K562 (cell line): ENCODE measurements at regions not wholly inside any gene's neighbourhood (a gene's known extent, or its start where the extent isn't known, plus 50 kb on each side); places are given as distances from the start of the nearest gene placed in this dataset.
A peak's percentile ranks its signal among the peaks of the same experiment; 100 is the strongest.

Source experiments
- GATA2 ChIP-seq: sonication (generic); formaldehyde crosslinking; IDR thresholded peaks from 2 replicates; pipeline ENCODE4 v1.4.0; 2020; ENCODE audit warnings: mild to moderate bottlenecking, missing genetic modification reagents
- RFX7 ChIP-seq: fragments of 250-450 bp; sonication (Bioruptor Pico); IDR thresholded peaks from 2 replicates; pipeline ENCODE4 v1.5.1; 2021; ENCODE audit warnings: mild to moderate bottlenecking
- ZNF133 ChIP-seq: fragments of 250-450 bp; sonication (Bioruptor Pico); IDR thresholded peaks from 2 replicates; pipeline ENCODE4 v1.4.0; 2020; ENCODE audit warnings: mild to moderate bottlenecking
- ZNF699 ChIP-seq: fragments of 250-450 bp; sonication (Bioruptor Pico); IDR thresholded peaks from 2 replicates; pipeline ENCODE4 v1.8.0; 2021; ENCODE audit warnings: mild to moderate bottlenecking, moderate library complexity; ENCODE audit not compliant: insufficient replicate concordance
- TF ChIP-seq, protein P1 (sequence below): IDR thresholded peaks from 2 replicates; pipeline ENCODE4 v1.6.1; 2014; ENCODE audit warnings: antibody characterized with exemption
- TF ChIP-seq, protein P2 (sequence below): fragments of 250-450 bp; sonication (Bioruptor Pico); IDR thresholded peaks from 2 replicates; pipeline ENCODE4 v1.5.0; 2021; ENCODE audit warnings: mild to moderate bottlenecking, moderate library complexity
- TF ChIP-seq, protein P3 (sequence below): sonication (generic); formaldehyde crosslinking; IDR thresholded peaks from 2 replicates; pipeline ENCODE4 v1.8.0; 2023; ENCODE audit warnings: mild to moderate bottlenecking, missing genetic modification reagents
- TF ChIP-seq, protein P4 (sequence below): fragments of 250-450 bp; sonication (Bioruptor Pico); IDR thresholded peaks from 2 replicates; pipeline ENCODE4 v1.8.0; 2022; ENCODE audit warnings: inconsistent platforms

DNA sequence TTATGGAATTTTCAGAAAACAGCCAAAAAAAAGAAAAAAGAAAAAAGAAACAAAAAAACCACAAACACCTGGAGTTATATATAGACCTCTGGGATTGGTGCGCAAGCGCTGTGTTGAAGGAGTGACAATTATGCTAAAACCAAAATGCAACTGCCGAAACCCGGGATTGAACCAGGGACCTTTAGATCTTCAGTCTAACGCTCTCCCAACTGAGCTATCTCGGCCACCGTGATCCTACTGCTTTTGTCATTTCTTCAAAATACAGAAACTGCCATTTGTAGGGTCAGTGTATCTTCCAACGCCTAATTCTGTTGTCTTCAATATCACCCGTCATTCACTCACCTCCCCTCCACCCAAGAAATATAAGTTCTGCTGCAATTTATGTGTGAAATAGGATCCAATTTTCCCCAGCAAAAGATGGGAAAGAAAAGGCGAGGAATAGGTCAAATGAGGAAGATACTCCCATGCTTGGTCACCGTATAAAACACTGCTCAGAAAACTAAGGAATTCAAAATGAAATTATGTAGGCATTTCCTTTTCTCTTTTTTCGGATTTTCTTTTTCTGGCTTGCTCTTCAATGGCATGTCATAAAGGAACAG is 116.0 kb downstream of the TRIM27 start (continued):
- TF ChIP-seq, protein P1, sequence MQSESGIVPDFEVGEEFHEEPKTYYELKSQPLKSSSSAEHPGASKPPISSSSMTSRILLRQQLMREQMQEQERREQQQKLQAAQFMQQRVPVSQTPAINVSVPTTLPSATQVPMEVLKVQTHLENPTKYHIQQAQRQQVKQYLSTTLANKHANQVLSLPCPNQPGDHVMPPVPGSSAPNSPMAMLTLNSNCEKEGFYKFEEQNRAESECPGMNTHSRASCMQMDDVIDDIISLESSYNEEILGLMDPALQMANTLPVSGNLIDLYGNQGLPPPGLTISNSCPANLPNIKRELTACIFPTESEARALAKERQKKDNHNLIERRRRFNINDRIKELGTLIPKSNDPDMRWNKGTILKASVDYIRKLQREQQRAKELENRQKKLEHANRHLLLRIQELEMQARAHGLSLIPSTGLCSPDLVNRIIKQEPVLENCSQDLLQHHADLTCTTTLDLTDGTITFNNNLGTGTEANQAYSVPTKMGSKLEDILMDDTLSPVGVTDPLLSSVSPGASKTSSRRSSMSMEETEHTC: 0 out of 2 replicates have a peak, but pooled peaks have one; percentile 19
- TF ChIP-seq, protein P2, sequence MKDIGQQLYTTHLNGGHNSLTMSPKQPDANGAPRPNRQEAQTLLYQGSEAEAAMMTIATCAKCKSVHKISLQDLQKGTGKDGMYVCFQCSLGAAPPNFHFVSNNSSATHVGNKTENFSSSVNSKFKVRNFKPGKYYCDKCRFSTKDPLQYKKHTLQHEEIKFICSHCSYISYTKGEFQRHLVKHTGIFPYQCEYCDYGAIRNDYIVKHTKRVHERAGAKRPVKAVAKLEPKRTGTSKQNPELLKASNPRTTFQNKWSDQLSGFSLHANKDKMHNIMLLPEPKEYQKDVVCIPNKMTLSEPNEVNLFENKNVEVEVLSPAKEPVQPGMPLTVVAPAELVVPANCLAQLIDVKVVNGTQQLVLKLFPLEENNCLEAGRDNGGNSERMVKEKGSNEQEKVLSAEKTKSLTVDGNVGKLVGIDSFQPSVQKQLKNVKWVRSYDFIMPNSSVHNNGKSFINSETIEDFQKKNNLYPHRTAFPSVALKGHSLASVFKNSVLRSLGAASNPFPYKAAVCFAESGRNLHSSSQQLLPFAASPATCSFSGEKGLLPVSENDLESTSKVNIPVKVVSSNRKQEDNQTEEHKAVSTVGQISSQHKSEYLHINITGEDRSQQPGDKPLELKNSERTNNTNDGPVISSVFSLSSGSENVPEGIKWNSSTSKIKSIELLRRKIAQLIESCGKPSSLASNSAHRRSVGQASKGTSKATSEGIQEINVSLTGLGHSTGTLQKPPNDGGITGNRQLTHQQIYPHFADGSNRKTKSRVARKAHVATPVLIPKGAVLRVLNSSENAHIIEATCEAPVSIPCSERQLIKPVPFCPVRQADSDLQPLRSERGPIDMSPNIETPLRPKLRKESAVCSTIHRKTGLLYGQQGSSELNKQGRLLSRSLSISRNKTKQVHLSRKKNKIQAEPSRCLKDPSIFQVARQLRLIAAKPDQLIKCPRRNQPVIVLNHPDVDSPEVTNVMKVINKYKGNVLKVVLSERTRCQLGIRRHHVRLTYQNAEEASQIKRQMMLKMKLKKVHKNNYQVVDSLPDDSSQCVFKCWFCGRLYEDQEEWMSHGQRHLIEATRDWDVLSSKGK: no peak
- TF ChIP-seq ZNF133: no peak
- TF ChIP-seq ZNF699: no peak
- TF ChIP-seq, protein P3, sequence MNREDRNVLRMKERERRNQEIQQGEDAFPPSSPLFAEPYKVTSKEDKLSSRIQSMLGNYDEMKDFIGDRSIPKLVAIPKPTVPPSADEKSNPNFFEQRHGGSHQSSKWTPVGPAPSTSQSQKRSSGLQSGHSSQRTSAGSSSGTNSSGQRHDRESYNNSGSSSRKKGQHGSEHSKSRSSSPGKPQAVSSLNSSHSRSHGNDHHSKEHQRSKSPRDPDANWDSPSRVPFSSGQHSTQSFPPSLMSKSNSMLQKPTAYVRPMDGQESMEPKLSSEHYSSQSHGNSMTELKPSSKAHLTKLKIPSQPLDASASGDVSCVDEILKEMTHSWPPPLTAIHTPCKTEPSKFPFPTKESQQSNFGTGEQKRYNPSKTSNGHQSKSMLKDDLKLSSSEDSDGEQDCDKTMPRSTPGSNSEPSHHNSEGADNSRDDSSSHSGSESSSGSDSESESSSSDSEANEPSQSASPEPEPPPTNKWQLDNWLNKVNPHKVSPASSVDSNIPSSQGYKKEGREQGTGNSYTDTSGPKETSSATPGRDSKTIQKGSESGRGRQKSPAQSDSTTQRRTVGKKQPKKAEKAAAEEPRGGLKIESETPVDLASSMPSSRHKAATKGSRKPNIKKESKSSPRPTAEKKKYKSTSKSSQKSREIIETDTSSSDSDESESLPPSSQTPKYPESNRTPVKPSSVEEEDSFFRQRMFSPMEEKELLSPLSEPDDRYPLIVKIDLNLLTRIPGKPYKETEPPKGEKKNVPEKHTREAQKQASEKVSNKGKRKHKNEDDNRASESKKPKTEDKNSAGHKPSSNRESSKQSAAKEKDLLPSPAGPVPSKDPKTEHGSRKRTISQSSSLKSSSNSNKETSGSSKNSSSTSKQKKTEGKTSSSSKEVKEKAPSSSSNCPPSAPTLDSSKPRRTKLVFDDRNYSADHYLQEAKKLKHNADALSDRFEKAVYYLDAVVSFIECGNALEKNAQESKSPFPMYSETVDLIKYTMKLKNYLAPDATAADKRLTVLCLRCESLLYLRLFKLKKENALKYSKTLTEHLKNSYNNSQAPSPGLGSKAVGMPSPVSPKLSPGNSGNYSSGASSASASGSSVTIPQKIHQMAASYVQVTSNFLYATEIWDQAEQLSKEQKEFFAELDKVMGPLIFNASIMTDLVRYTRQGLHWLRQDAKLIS: no peak
- no peak for TF ChIP-seq RFX7 (CRISPR knock-in tag)
- TF ChIP-seq, protein P4, sequence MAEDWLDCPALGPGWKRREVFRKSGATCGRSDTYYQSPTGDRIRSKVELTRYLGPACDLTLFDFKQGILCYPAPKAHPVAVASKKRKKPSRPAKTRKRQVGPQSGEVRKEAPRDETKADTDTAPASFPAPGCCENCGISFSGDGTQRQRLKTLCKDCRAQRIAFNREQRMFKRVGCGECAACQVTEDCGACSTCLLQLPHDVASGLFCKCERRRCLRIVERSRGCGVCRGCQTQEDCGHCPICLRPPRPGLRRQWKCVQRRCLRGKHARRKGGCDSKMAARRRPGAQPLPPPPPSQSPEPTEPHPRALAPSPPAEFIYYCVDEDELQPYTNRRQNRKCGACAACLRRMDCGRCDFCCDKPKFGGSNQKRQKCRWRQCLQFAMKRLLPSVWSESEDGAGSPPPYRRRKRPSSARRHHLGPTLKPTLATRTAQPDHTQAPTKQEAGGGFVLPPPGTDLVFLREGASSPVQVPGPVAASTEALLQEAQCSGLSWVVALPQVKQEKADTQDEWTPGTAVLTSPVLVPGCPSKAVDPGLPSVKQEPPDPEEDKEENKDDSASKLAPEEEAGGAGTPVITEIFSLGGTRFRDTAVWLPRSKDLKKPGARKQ: no peak
- no peak for TF ChIP-seq GATA2
